ENCODE measurements at regions not wholly inside any gene's neighbourhood (a gene's known extent, or its start where the extent isn't known, plus 50 kb on each side); places are given as distances from the start of the nearest gene placed in this dataset.
A peak's percentile ranks its signal among the peaks of the same experiment; 100 is the strongest.
"Not testable (repeated sequence)": the region's sequence is repeated elsewhere in the genome, so short reads cannot be mapped to it uniquely, and the experiment has no call there.

DNA sequence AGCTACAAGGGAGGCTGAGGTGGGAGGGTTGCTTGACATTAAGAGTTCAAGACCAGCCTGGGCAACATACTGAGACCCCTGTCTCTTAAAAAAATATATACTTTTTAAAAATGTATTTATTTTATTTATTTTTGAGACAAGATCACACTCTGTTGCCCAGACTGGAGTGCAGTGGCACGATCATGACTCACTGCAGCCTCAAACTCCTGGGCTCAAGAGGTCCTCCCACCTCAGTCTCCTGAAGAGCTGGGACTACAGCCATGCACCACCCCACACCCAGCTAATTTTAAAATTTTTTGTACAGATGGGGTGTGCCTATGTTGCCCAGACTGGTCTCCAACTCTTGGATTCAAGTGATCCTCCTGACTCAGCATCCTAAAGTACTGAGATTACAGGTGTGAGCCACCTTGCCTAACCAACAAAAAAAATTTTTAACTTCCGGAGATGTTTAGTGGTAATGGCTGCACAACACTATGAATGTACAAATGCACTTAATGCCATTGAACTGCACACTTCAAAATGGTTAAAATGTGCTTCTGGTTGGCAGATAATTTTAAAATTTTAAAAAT, 288.5 kb downstream of the GOLGA6L6 start:
- H3K4me3 ChIP-seq (ENCODE audit: low read depth, poor library complexity, severe bottlenecking); intact Hi-C loops (cut with DNase I; ENCODE audit: low total_unique reads): not testable (repeated sequence)

DNA sequence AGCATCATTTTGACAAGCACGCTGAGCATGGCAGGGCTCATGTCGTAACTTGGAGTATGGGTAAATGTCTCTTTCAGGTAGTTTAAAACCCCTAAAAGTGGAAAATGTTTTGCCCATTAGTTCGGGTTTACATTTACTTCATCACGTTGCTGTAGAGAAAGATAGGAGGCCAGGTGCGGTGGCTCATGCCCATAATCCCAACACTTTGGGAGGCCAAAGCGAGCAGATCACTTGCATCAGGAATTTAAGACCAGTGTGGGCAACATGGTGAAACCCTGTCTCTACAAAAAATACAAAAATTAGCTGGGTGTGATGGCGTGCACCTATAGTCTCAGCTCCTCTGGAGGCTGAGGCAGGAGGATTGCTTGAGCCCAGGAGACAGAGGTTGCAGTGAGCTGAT, 289.6 kb downstream of the GOLGA6L6 start:
- DNase-seq (ENCODE audit: low spot score in 2 of 2); intact Hi-C loops (cut with DNase I; ENCODE audit: low total_unique reads); H3K4me3 ChIP-seq (ENCODE audit: low read depth, poor library complexity, severe bottlenecking): not testable (repeated sequence)
- 63 to 85% methylated on average over 7 of the region's 7 CpGs for WGBS, 2 donors

More for the DNA sequence above, 288.5 kb downstream of the GOLGA6L6 start:
- 33 to 42% methylated on average over 2 of the region's 2 CpGs for WGBS, 2 donors
- DNase-seq (ENCODE audit: low spot score in 2 of 2), result not testable (repeated sequence)

DNA sequence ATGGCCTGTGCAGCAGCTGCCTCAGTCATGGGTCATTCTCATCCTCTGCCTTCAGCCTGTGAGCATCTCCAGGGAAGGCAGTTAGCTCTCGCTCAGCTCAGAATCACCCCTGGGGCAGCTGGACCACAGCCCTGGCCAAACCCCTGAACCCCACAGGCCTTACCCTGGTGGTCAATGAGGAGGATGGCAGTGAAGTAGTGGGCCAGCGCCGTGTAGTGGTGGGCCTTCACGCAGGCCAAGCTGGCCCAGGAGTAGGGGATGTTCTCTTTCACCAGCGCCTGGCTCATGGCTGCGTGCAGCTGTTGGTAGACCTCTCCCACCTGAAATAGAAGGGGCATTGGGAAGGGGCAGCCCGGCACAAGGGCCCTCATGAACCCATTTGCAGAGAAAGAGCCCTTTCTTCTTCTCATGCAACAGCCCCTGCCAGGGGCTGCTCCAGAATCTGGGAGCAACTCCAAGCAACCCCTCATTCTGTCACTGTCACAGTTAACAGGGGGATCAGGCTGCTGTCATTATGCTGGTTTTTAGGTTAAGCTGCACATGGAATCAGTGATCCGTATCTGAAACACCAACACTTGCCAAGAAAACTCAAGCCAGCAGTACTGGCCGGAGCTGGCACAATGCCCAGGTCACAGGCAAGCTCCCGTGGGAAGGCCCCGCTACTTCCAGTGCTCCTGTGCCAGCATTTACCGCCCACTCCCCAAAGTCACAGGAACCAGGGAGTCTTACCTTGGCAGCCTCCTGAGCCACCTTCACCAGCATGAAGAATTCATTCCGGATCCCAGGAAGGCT, 290.2 kb downstream of the GOLGA6L6 start:
- H3K4me3 ChIP-seq (ENCODE audit: low read depth, poor library complexity, severe bottlenecking); intact Hi-C loops (cut with DNase I; ENCODE audit: low total_unique reads); DNase-seq (ENCODE audit: low spot score in 2 of 2): not testable (repeated sequence)
- WGBS, 2 donors, result 79 to 84% methylated on average over 8 to 13 of the region's 13 CpGs

DNA sequence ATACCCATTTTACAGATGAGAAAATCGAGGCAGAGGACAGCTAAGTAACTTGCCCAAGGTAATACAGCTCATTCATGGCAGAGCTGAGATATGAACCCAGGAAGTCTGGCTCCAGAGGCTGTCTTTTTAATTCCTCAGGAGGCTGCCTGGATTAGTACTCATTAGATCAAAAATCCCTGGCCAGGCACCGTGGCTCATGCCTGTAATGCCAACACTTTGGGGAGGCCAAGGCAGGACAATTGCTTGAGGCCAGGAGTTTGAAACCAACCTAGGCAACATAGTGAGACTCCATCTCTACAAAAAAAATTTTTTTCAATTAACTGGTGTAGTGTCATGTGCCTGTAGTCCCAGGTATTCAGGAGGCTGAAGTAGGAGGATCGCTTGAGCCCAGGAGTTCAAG, 291.4 kb downstream of the GOLGA6L6 start:
- DNase-seq (ENCODE audit: low spot score in 2 of 2); intact Hi-C loops (cut with DNase I; ENCODE audit: low total_unique reads); H3K4me3 ChIP-seq (ENCODE audit: low read depth, poor library complexity, severe bottlenecking): not testable (repeated sequence)
- 53 to 55% methylated on average over 3 of the region's 3 CpGs for WGBS, 2 donors

DNA sequence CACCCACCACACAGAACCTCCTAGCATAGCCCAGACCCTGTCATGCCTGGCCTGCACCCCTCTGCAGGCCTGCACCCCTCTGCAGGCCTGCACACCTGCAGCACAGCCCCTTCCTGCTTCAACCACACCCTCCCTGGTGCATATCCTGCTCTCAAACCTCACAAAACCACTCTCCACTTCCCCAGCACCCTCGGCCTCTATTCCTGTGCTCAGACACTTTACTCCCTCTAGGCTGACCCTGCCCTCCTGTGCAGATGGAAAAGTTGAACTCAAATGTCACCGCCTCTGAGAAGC, 292.0 kb downstream of the GOLGA6L6 start:
- H3K4me3 ChIP-seq (ENCODE audit: low read depth, poor library complexity, severe bottlenecking); intact Hi-C loops (cut with DNase I; ENCODE audit: low total_unique reads); DNase-seq (ENCODE audit: low spot score in 2 of 2): not testable (repeated sequence)
- 82 to 92% methylated on average over 2 of the region's 2 CpGs for WGBS, 2 donors

DNA sequence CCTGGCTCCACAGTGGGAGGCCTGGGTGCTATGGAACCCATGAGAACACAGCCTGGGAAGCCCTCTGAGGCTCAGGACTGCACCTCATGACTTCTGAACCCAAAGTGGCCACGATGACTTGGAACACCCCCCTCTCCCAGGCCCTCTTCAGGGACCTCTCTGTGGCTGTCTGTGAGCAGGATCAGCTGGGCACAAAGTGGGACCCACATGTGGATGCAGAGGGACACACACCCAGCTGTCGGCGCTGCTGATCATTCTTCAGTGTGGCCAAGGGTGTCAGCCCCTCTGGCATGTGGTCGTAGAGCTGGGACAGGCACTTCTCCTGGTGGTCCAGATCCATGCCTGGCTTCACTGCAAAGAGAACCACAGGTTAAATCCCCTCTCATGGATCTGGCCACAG, 293.2 kb downstream of the GOLGA6L6 start:
- DNase-seq (ENCODE audit: low spot score in 2 of 2); intact Hi-C loops (cut with DNase I; ENCODE audit: low total_unique reads); H3K4me3 ChIP-seq (ENCODE audit: low read depth, poor library complexity, severe bottlenecking): not testable (repeated sequence)
- 91 to 92% methylated on average over 4 of the region's 4 CpGs for WGBS, 2 donors

DNA sequence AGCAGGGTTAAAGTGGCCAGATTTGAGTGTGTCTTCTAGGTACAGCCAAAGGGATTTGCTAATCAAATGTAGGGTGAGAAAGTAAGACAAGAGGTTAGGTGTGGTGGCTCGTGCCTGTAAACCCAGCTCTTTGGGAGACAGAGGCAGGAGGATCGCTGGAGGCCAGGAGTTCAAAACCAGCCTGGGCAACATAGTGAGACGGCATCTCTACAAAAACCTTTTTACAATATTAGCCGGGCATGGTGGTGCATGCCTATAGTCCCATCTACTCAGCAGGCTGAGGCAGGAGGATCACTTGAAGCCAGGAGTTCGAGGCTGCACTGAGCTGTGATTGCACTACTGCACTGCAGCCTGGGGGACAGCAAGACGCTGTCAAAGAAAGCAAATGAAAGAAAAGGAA, 294.5 kb downstream of the GOLGA6L6 start:
- intact Hi-C loops (cut with DNase I; ENCODE audit: low total_unique reads); H3K4me3 ChIP-seq (ENCODE audit: low read depth, poor library complexity, severe bottlenecking); DNase-seq (ENCODE audit: low spot score in 2 of 2): not testable (repeated sequence)
- 64 to 67% methylated on average over 6 of the region's 6 CpGs for WGBS, 2 donors

DNA sequence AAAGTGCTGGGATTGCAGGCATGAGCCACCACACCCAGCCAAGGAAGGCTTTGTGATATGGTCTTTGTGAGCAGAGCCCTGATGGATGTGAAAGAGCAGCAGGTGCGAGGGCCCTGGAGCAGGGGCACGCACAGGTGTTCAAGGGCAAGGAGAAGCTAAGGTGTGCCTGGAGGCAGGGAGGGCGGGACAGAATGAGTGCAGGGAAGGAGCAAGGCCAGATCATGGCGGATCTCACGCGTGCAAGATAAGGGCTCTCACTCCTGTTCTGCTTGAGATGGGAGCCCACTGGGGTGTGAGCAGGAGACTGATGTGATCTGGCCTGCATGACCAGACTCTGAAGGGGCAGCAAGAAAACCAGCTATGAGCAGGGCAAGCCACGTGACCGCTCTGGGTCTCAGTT, 295.0 kb downstream of the GOLGA6L6 start:
- whole genome bisulfite sequencing, 2 donors, result 49 to 62% methylated on average over 8 of the region's 8 CpGs
- DNase-seq (ENCODE audit: low spot score in 2 of 2); H3K4me3 ChIP-seq (ENCODE audit: low read depth, poor library complexity, severe bottlenecking); intact Hi-C loops (cut with DNase I; ENCODE audit: low total_unique reads): not testable (repeated sequence)

DNA sequence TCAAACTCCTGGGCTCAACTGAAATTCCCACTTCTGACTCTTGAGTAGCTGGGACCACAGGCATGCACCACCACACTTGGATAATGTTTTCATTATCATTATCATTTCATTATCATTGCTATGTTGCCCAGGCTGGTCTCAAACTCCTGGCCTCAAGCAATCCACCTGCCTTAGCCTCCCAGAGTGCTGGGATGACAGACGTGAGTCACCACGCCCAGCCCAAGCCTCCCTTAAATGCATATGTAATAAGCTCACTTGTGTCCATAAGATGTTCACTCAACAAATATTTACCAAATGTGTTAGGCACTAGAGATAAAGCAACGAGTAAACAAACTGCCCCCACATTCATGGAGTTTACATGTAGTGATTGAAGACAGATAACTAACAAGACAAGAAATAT, 295.7 kb downstream of the GOLGA6L6 start:
- H3K4me3 ChIP-seq (ENCODE audit: low read depth, poor library complexity, severe bottlenecking); DNase-seq (ENCODE audit: low spot score in 2 of 2); intact Hi-C loops (cut with DNase I; ENCODE audit: low total_unique reads): not testable (repeated sequence)
- WGBS, 2 donors, result 67 to 74% methylated on average over 3 of the region's 3 CpGs

DNA sequence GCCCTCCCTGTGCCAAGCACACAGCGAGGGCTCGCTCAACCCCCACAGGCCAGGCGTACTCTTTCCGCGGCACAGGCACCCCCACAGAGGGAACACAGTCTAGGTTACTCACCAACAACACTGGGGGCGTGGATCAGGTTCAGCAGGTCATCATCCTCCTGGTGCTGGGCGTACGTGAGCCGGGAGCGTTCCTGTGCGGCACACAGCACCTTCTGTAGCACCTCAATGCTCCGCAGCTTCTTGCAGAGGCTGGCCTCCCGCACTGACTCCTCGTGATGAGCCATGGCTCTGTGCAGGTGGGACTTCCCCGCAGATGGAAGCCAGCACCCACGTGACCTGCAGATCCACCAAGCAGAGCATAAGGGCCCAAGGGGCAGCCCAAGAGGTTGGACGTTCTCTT, 296.8 kb downstream of the GOLGA6L6 start:
- intact Hi-C loops (cut with DNase I; ENCODE audit: low total_unique reads); DNase-seq (ENCODE audit: low spot score in 2 of 2); H3K4me3 ChIP-seq (ENCODE audit: low read depth, poor library complexity, severe bottlenecking): not testable (repeated sequence)
- 83 to 85% methylated on average over 17 of the region's 17 CpGs for WGBS, 2 donors

DNA sequence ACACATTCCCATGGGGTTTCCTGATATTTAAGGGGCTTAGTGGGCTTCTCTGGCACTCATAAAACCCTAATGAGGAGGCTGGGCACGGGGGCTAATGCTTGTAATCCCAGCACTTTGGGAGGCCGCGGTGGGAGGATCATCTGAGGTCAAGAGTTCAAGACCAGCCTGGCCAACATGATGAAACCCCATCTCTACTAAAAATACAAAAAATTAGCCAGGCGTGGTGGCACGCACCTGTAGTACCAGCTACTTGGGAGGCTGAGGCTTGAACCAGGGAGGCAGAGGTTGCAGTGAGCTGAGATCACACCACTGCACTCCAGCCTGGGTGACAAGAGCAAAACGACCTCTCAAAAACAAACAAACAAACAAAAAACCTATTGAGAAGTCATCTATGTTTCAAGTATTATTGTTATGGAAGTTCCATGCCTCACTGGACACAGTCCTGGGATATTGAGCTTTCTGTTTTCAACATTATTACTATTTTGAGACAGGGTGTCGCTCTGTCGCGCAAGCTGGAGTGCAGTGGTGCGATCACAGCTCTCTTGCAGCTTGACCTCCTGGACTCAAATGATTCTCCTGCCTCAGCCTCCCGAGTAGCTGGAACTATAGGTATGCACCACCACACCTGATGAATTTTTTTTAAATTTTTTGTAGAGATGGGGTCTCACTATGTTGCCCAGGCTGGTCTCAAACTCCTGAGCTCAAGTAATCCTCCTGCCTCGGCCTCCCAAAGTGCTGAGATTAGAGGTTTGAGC, 297.9 kb downstream of the GOLGA6L6 start:
- intact Hi-C loops (cut with DNase I; ENCODE audit: low total_unique reads); H3K4me3 ChIP-seq (ENCODE audit: low read depth, poor library complexity, severe bottlenecking); DNase-seq (ENCODE audit: low spot score in 2 of 2): not testable (repeated sequence)
- WGBS, 2 donors, result 59 to 74% methylated on average over 12 of the region's 12 CpGs

DNA sequence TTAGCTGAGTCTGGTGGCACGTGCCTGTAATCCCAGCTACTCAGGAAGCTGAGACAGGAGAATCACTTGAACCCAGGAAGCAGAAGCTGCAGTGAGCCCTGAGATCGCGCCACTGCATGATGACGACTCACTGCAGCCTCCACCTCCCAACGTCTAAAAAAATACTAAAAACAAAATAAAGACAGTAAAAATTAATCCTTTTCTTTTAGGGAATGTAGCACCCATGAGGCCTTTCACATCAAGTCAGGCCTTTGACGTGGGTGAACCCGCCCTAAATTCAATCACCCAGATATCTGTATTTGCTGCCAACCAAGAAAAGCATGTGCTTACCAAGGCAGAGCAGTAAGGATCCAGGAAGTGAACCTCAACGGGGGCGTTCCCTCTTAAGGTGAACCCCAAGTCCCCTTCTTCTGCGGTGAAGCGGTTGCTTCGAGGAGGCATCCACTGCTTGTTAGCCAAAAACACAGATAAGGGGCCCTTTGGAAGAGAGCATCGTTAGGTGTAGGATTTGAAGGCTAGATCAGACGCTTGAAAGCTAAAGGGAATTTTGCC, 301.2 kb downstream of the GOLGA6L6 start:
- H3K4me3 ChIP-seq (ENCODE audit: low read depth, poor library complexity, severe bottlenecking); DNase-seq (ENCODE audit: low spot score in 2 of 2); intact Hi-C loops (cut with DNase I; ENCODE audit: low total_unique reads): not testable (repeated sequence)
- 74 to 85% methylated on average over 14 of the region's 14 CpGs for WGBS, 2 donors

DNA sequence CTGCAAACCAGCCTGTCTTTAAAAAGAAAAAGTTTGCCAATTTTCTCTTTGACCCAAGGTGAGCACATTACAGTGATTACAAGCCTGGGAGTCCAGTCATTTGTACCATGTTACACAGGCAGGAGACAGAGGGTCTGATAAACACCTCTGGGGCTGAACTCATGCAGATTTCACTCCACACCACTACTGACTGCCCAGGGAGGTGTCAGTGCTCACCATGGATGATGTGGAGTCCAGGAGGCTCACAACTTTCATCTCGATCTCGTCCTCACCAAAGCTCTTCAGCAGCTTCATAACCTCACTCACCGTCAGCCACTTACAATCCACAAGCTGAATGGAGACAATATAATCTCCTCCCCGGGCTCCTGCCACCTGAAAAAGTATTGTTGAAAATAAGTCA, 302.4 kb downstream of the GOLGA6L6 start:
- 83% methylated on average over 4 of the region's 4 CpGs for WGBS, 2 donors

DNA sequence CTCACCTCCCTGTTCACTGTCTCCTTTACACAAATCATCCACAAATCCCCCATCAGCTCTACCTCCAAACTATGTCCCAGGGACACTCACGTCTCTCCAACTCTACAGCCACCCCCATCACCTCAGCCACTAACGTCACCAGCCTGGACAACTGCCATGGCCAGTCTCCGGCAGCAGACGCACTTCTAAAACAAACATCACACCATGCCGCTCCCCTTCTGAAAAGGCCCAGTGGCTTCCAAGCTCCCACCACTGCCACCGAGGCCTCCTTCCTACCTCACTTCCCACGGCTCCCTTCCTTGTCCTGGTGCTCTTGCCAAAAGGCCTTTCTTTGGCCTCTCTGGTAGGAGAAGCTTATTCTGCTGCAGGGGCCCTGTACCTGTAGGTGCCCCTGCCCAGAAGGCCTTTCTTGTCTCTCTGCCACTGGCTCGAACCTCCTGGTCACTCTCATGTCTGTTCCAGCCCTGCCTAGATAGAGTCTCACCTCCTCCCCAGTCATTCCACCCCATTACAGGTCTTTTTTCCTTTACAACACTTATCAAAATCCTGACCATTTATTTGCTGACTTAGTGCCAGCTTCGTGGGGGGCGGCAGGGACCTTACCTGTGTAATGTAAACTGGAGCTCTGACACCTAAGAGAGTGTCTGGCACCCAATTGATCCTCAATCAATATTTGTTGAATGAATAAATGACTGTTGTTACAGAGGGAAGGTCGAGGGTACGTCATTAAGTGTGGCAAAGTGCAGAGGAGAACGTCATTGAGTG, 304.2 kb downstream of the GOLGA6L6 start:
- peak in 1 of 2 donors; percentile 73 for DNase-seq (ENCODE audit: low spot score in 2 of 2)
- WGBS, 2 donors, result 63 to 76% methylated on average over 13 of the region's 13 CpGs
- intact Hi-C loops (cut with DNase I; ENCODE audit: low total_unique reads); H3K4me3 ChIP-seq (ENCODE audit: low read depth, poor library complexity, severe bottlenecking): not testable (repeated sequence)

More for the DNA sequence above, 302.4 kb downstream of the GOLGA6L6 start:
- intact Hi-C loops (cut with DNase I; ENCODE audit: low total_unique reads); DNase-seq (ENCODE audit: low spot score in 2 of 2); H3K4me3 ChIP-seq (ENCODE audit: low read depth, poor library complexity, severe bottlenecking): not testable (repeated sequence)
